Kasumi-1 (cell line): ENCODE measurements at regions not wholly inside any gene's neighbourhood (a gene's known extent, or its start where the extent isn't known, plus 50 kb on each side); places are given as distances from the start of the nearest gene placed in this dataset.

Experiments used
- DNase-seq, 2 experiments: peaks; one replicate each; lab custom pipeline; 2025; lab: John Stamatoyannopoulos, UW

- no peak for DNase-seq
Measured at GRCh38 chr3:72299823-72300222, 514.9 kb upstream of the PROK2 start.

- peak in 1 of 2 experiments; percentile 11 for DNase-seq
Measured at GRCh38 chr3:72299321-72299802, 514.4 kb upstream of the PROK2 start.

GRCh38 chr3:72298201-72299152 lies 513.5 kb upstream of the PROK2 start:
- no peak for DNase-seq

- no peak for DNase-seq
Measured at GRCh38 chr3:72297481-72297880, 512.5 kb upstream of the PROK2 start.

- no peak for DNase-seq
Measured at GRCh38 chr3:72296477-72297111, 511.6 kb upstream of the PROK2 start.

- DNase-seq, result no peak
Measured at GRCh38 chr3:72295962-72296450, 511.1 kb upstream of the PROK2 start.

- no peak for DNase-seq
Measured at GRCh38 chr3:72295276-72295961, 510.5 kb upstream of the PROK2 start.

GRCh38 chr3:72290859-72291638 lies 506.1 kb upstream of the PROK2 start:
- DNase-seq, result no peak

- no peak for DNase-seq
Measured at GRCh38 chr3:72289692-72290071, 504.7 kb upstream of the PROK2 start.

GRCh38 chr3:72288955-72289691 lies 504.2 kb upstream of the PROK2 start:
- DNase-seq, result peak; percentile 73 to 92

GRCh38 chr3:72287956-72288355 lies 503.0 kb upstream of the PROK2 start:
- no peak for DNase-seq

GRCh38 chr3:72285502-72285901 lies 500.6 kb upstream of the PROK2 start:
- no peak for DNase-seq

GRCh38 chr3:72284471-72284870 lies 499.5 kb upstream of the PROK2 start:
- DNase-seq, result no peak

GRCh38 chr3:72282918-72283317 lies 498.0 kb upstream of the PROK2 start:
- peak in 1 of 2 experiments; percentile 24 for DNase-seq

GRCh38 chr3:72281551-72281950 lies 496.6 kb upstream of the PROK2 start:
- DNase-seq, result no peak

- DNase-seq, result no peak
Measured at GRCh38 chr3:72280876-72281275, 495.9 kb upstream of the PROK2 start.

GRCh38 chr3:72279631-72280041 lies 494.7 kb upstream of the PROK2 start:
- no peak for DNase-seq

GRCh38 chr3:72279068-72279604 lies 494.2 kb upstream of the PROK2 start:
- DNase-seq, result no peak

GRCh38 chr3:72278349-72279067 lies 493.6 kb upstream of the PROK2 start:
- DNase-seq, result no peak

GRCh38 chr3:72277710-72278109 lies 492.8 kb upstream of the PROK2 start:
- DNase-seq, result no peak
